OCI-LY7 (cell line): ENCODE measurements at regions not wholly inside any gene's neighbourhood (a gene's known extent, or its start where the extent isn't known, plus 50 kb on each side); places are given as distances from the start of the nearest gene placed in this dataset.
"Not testable (repeated sequence)": the region's sequence is repeated elsewhere in the genome, so short reads cannot be mapped to it uniquely, and the experiment has no call there.

Source experiments
- BruUV-seq: library from RNA; stranded (reverse); fragments of 400-500 nt; replicated peaks from 2 replicates; lab custom pipeline; 2021; lab: Mats Ljungman, UMichigan
- CTCF ChIA-PET: fragments of 300-600 bp; sonication (Branson Sonifier 250); formaldehyde crosslinking; loops from one replicate; lab custom pipeline; 2022; ENCODE audit warnings: antibody characterized with exemption; ENCODE audit not compliant: unreplicated experiment; lab: Charles Lee
- POLR2A ChIA-PET: fragments of 300-600 bp; sonication (Branson Sonifier 250); formaldehyde crosslinking; loops from one replicate; lab custom pipeline; 2022; ENCODE audit warnings: antibody characterized with exemption; lab: Charles Lee
- DNase-seq: peaks from one replicate; pipeline ENCODE4 v3.0.0-alpha.2; 2015; ENCODE audit warnings: low spot score
- H2AFZ ChIP-seq: fragments of 200-600 bp; sonication (generic), shearing (Covaris generic); 2 replicates; pipeline ENCODE4 v1.6.1; 2014; ENCODE audit warnings: mild to moderate bottlenecking, antibody characterized with exemption, low read length, moderate library complexity
- H3K27ac ChIP-seq: fragments of 200-600 bp; sonication (generic); 2 replicates; pipeline ENCODE4 v1.5.1; 2014; ENCODE audit warnings: mixed run types, low read depth, mild to moderate bottlenecking, moderate library complexity, low read length, inconsistent platforms; ENCODE audit not compliant: poor library complexity, severe bottlenecking
- H3K36me3 ChIP-seq: fragments of 200-600 bp; sonication (generic); 2 replicates; pipeline ENCODE4 v1.6.1; 2014; ENCODE audit warnings: mild to moderate bottlenecking, antibody characterized with exemption, low read length, moderate library complexity, mixed read lengths; ENCODE audit not compliant: insufficient read depth
- H3K4me1 ChIP-seq: fragments of 200-600 bp; sonication (generic); 2 replicates; pipeline ENCODE4 v1.5.1; 2014; ENCODE audit warnings: mild to moderate bottlenecking, low read length; ENCODE audit not compliant: insufficient read depth, poor library complexity, severe bottlenecking
- H3K4me2 ChIP-seq: fragments of 200-600 bp; sonication (generic); 2 replicates; pipeline ENCODE4 v1.6.1; 2014; ENCODE audit warnings: mild to moderate bottlenecking, low read length
- H3K4me3 ChIP-seq: fragments of 200-600 bp; sonication (generic); 2 replicates; pipeline ENCODE4 v1.5.1; 2014; ENCODE audit warnings: mild to moderate bottlenecking, low read depth, low read length; ENCODE audit not compliant: poor library complexity, severe bottlenecking
- H3K79me2 ChIP-seq: fragments of 200-600 bp; sonication (generic); 2 replicates; pipeline ENCODE4 v1.6.1; 2016; ENCODE audit warnings: low read depth, mild to moderate bottlenecking, low read length, moderate library complexity, mixed read lengths; ENCODE audit not compliant: insufficient read depth
- H3K9me2 ChIP-seq: fragments of 200-600 bp; sonication (generic); 2 replicates; pipeline ENCODE4 v1.6.1; 2016; ENCODE audit warnings: mild to moderate bottlenecking, low read length, mixed read lengths; ENCODE audit not compliant: insufficient read depth
- H3K9me3 ChIP-seq: fragments of 200-600 bp; sonication (generic); 2 replicates; pipeline ENCODE4 v1.6.1; 2014; ENCODE audit warnings: mild to moderate bottlenecking, mixed run types, low read length, mixed read lengths
- H4K20me1 ChIP-seq: fragments of 200-600 bp; sonication (generic); 2 replicates; pipeline ENCODE4 v1.6.1; 2014; ENCODE audit warnings: mild to moderate bottlenecking, antibody characterized with exemption, low read length, moderate library complexity, mixed read lengths; ENCODE audit not compliant: insufficient read depth
- EZH2phosphoT487 ChIP-seq: fragments of 200-600 bp; sonication (generic); IDR thresholded peaks from 2 replicates; pipeline ENCODE4 v1.6.1; 2018; ENCODE audit warnings: low read depth, borderline replicate concordance, mild to moderate bottlenecking, mixed run types, antibody characterized with exemption, low read length, moderate library complexity, mixed read lengths
- intact Hi-C: fragments of 100-400 bp; cut with micrococcal nuclease; formaldehyde crosslinking; loops from one replicate; pipeline ENCODE4 v1.10.0; 2022; ENCODE audit not compliant: unreplicated experiment
- TF ChIP-seq, protein P1 (sequence below): fragments of 200-600 bp; sonication (generic); conservative IDR thresholded peaks from 2 replicates; pipeline ENCODE4 v1.5.1; 2014; ENCODE audit warnings: mild to moderate bottlenecking, antibody characterized with exemption, low read length, moderate library complexity, mixed read lengths

DNA sequence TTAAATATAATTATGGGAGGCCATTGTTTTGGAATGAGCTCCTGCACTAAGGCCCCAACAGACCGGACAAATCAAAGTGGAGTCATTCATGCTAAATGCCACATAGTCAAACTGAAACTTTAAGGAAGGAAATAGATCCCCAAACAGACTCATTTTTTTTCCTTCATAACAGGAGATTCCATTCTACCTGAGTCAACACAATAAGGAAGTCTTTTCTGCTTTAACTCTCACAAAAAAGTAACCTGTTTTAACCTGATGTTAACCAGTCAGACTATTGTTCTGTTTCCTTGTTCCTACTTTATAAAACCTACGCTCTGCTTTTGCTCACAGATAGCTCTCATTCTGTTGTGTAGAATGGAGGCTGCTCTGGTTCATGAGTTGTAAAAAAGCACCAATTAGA is 234.9 kb downstream of the YTHDC2 start:
- TF ChIP-seq, protein P1, sequence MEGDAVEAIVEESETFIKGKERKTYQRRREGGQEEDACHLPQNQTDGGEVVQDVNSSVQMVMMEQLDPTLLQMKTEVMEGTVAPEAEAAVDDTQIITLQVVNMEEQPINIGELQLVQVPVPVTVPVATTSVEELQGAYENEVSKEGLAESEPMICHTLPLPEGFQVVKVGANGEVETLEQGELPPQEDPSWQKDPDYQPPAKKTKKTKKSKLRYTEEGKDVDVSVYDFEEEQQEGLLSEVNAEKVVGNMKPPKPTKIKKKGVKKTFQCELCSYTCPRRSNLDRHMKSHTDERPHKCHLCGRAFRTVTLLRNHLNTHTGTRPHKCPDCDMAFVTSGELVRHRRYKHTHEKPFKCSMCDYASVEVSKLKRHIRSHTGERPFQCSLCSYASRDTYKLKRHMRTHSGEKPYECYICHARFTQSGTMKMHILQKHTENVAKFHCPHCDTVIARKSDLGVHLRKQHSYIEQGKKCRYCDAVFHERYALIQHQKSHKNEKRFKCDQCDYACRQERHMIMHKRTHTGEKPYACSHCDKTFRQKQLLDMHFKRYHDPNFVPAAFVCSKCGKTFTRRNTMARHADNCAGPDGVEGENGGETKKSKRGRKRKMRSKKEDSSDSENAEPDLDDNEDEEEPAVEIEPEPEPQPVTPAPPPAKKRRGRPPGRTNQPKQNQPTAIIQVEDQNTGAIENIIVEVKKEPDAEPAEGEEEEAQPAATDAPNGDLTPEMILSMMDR: no peak
- TF ChIP-seq EZH2phosphoT487: no peak
- no peaks in the 10 kb centered on the region for H3K36me3 ChIP-seq
- H3K9me2 ChIP-seq: no peaks in the 10 kb centered on the region
- H3K9me3 ChIP-seq: no peaks in the 10 kb centered on the region
- ChIA-PET POLR2A (interaction anchor here (0.9 to 1.1 kb wide), 3 partner anchors 9 to 1002 kb away, joined by 3 to 4 read pairs (median 3); no protein-coding TSS in a partner anchor), CTCF (no interaction called here)
- no peak overlapping the region for H3K4me2 ChIP-seq
- no peaks in the 10 kb centered on the region for H3K79me2 ChIP-seq
- no peaks in the 10 kb centered on the region for H4K20me1 ChIP-seq
- intact Hi-C loops: no loop called here
- BruUV-seq: no TSS peak
- DNase-seq: no peak
- H3K4me3 ChIP-seq: no peak overlapping the region
- no peaks in the 10 kb centered on the region for H3K4me1 ChIP-seq
- no peak overlapping the region for H3K27ac ChIP-seq
- no peak overlapping the region for H2AFZ ChIP-seq

DNA sequence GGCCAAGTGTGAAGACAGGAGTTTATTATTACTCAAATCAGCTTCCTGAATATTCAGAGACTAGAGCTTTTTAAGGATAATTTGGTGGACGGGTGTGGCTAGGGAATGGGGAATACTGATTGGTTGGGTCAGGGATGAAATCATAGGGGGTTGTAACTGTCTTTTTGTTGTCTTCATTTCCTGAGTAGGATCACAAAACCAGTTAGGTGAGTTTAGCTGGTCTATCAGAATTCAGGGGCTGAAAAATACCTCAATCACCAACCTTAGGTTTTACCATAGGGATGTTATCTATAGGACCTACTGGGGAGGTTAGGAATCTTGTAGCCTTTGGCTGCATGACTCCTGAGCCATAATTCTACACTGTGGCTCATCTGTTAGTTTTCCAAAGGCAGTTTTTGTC is 235.8 kb downstream of the YTHDC2 start:
- H3K27ac ChIP-seq: no peak overlapping the region
- H3K4me2 ChIP-seq: no peak overlapping the region
- TF ChIP-seq, protein P1: no peak
- TF ChIP-seq EZH2phosphoT487: no peak
- CTCF ChIA-PET: no interaction called here
- POLR2A ChIA-PET: interaction anchor here (0.6 to 1.1 kb wide), 2 partner anchors 10 to 36 kb away, joined by 3 to 4 read pairs; no protein-coding TSS in a partner anchor
- intact Hi-C loops: no loop called here
- H3K9me2 ChIP-seq: no peaks in the 10 kb centered on the region
- no peak for DNase-seq
- H3K4me3 ChIP-seq: no peak overlapping the region
- H3K4me1 ChIP-seq: no peaks in the 10 kb centered on the region
- H3K9me3 ChIP-seq: no peaks in the 10 kb centered on the region
- no peak overlapping the region for H2AFZ ChIP-seq
- H3K36me3 ChIP-seq: no peaks in the 10 kb centered on the region
- no TSS peak for BruUV-seq
- no peaks in the 10 kb centered on the region for H4K20me1 ChIP-seq
- no peaks in the 10 kb centered on the region for H3K79me2 ChIP-seq

DNA sequence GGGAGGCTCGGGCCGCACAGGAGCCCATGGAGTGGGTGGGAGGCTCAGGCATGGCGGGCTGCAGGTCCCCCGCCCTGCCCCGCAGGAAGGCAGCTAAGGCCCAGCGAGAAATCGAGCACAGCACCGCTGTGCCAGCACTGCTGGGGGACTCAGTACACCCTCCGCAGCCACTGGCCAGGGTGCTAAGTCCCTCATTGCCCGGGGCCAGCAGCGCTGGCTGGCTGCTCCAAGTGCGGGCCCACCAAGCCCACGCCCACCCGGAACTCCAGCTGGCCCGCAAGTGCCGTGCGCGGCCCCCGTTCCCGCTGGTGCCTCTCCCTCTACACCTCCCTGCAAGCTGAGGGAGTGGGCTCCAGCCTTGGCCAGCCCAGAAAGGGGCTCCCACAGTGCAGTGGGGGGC is 239.7 kb downstream of the YTHDC2 start:
- H3K36me3 ChIP-seq, H3K4me1 ChIP-seq, H3K27ac ChIP-seq, H3K4me2 ChIP-seq, POLR2A ChIA-PET, H2AFZ ChIP-seq, H3K9me3 ChIP-seq, intact Hi-C loops, BruUV-seq, H3K9me2 ChIP-seq, DNase-seq, H4K20me1 ChIP-seq, H3K4me3 ChIP-seq, CTCF ChIA-PET, H3K79me2 ChIP-seq: not testable (repeated sequence)
